Testis (tissue), 2 donors: ENCODE measurements at regions not wholly inside any gene's neighbourhood (a gene's known extent, or its start where the extent isn't known, plus 50 kb on each side); places are given as distances from the start of the nearest gene placed in this dataset.

Experiments
- DNase-seq: peaks from one replicate; pipeline ENCODE4 v3.0.0-alpha.2; 2019
- H3K27ac ChIP-seq, 2 donors: fragments of 200-600 bp; sonication (generic); one replicate each; pipeline ENCODE4 v1.5.1; 2019
- H3K27me3 ChIP-seq: fragments of 200-600 bp; sonication (generic); one replicate; pipeline ENCODE4 v1.5.1; 2019
- H3K36me3 ChIP-seq: fragments of 200-600 bp; sonication (generic); one replicate; pipeline ENCODE4 v1.5.1; 2017; ENCODE audit warnings: low read depth; ENCODE audit errors: missing control alignments
- H3K4me1 ChIP-seq: fragments of 200-600 bp; sonication (generic); one replicate; pipeline ENCODE4 v1.5.1; 2019
- H3K4me3 ChIP-seq, 2 donors: fragments of 200-600 bp; sonication (generic); one replicate each; pipeline ENCODE4 v1.5.1; 2017 to 2019
- H3K9me3 ChIP-seq: fragments of 200-600 bp; sonication (generic); one replicate; pipeline ENCODE4 v1.5.1; 2017
- POLR2A ChIP-seq: fragments of 450-650 bp; IDR thresholded peaks from one replicate; pipeline ENCODE4 v1.6.1; 2017; ENCODE audit warnings: antibody characterized with exemption, mild to moderate bottlenecking, moderate library complexity
- WGBS, 2 donors: methylation state at CpG; one replicate each; pipeline ENCODE4 v1.1.5; 2018; 5-methylcytosine and 5-hydroxymethylcytosine counted together
- intact Hi-C: fragments of 100-400 bp; cut with DNase I; formaldehyde crosslinking; loops from one replicate; pipeline ENCODE4 v1.15.1; 2023; ENCODE audit warnings: low total_unique reads
- TF ChIP-seq, protein P1 (sequence below), 3 experiments: fragments of 450-650 bp in 2 of 3; fragments of 200-600 bp in 1 of 3; sonication (generic) in 1 of 3; IDR thresholded peaks; one replicate each; pipeline ENCODE4 v1.5.1; 2016 to 2019; ENCODE audit warnings: antibody characterized with exemption in 3 of 3, mild to moderate bottlenecking in 2 of 3, moderate library complexity in 1 of 3

DNA sequence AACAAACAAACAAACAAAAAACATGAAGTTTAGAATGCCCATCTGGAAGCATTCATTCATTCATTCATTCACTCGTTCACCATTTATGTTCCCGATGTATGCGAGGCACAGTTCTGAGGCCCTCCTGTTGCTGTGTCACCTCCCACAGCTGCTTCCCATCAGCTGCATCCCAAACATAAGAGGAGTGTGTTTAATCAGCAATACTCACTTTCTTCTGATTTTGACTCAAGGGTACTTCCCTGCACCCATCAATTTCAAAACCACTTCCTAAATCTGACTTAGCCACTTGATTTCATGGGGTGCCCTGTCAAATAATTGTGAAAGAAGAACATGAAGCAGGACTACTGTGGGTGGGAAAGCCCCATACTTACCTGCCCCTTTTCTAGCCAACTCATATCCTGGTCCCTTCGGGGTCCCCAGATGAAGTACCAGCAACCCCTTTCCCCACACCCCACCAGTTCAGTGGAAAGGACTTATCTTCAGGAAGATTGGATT is 128.0 kb upstream of the IL12B start:
- no peak for DNase-seq
- no peak for TF ChIP-seq POLR2A
- TF ChIP-seq, protein P1, sequence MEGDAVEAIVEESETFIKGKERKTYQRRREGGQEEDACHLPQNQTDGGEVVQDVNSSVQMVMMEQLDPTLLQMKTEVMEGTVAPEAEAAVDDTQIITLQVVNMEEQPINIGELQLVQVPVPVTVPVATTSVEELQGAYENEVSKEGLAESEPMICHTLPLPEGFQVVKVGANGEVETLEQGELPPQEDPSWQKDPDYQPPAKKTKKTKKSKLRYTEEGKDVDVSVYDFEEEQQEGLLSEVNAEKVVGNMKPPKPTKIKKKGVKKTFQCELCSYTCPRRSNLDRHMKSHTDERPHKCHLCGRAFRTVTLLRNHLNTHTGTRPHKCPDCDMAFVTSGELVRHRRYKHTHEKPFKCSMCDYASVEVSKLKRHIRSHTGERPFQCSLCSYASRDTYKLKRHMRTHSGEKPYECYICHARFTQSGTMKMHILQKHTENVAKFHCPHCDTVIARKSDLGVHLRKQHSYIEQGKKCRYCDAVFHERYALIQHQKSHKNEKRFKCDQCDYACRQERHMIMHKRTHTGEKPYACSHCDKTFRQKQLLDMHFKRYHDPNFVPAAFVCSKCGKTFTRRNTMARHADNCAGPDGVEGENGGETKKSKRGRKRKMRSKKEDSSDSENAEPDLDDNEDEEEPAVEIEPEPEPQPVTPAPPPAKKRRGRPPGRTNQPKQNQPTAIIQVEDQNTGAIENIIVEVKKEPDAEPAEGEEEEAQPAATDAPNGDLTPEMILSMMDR (IDR thresholded peaks at IDR 0.05): no peak
- Histone ChIP-seq H3K9me3 (no peaks in the 10 kb centered on the region), H3K36me3 (no peaks in the 10 kb centered on the region), H3K27ac (no peak overlapping the region), H3K4me3 (no peak overlapping the region), H3K4me1 (no peaks in the 10 kb centered on the region), H3K27me3 (no peaks in the 10 kb centered on the region)
- WGBS, 2 donors: 89 to 91% methylated on average over 4 of the region's 4 CpGs
- intact Hi-C loops: no loop called here

DNA sequence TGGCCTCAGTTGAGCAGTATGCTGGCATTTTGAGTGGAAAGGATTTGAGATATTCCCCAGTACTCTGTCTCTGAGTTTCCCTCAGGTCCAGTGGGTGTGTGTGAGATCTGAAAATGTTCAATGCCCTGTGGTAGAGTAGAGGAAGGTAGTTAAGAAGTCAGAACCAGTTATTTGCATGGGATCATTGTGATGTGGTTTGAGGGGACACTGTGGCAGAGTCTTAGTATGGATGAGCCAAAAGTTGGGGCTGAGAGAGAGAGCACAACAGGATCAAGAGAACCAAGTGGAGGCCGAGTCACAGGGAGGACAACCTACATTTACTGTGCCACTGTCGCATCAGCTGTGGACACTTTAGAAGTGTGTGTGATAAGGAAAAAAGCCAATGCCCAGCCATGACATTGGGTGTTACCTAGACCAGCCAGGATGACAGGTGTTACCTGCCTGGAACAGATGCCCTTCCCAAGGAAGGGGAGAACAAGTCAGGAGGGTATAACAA is 128.9 kb upstream of the IL12B start:
- Histone ChIP-seq H3K4me1 (no peaks in the 10 kb centered on the region), H3K4me3 (no peak overlapping the region), H3K36me3 (no peaks in the 10 kb centered on the region), H3K9me3 (no peaks in the 10 kb centered on the region), H3K27me3 (no peaks in the 10 kb centered on the region), H3K27ac (no peak overlapping the region)
- 88 to 94% methylated on average over 2 of the region's 2 CpGs for WGBS, 2 donors
- intact Hi-C loops: no loop called here
- TF ChIP-seq, protein P1 (IDR thresholded peaks at IDR 0.05): no peak
- no peak for TF ChIP-seq POLR2A
- no peak for DNase-seq

DNA sequence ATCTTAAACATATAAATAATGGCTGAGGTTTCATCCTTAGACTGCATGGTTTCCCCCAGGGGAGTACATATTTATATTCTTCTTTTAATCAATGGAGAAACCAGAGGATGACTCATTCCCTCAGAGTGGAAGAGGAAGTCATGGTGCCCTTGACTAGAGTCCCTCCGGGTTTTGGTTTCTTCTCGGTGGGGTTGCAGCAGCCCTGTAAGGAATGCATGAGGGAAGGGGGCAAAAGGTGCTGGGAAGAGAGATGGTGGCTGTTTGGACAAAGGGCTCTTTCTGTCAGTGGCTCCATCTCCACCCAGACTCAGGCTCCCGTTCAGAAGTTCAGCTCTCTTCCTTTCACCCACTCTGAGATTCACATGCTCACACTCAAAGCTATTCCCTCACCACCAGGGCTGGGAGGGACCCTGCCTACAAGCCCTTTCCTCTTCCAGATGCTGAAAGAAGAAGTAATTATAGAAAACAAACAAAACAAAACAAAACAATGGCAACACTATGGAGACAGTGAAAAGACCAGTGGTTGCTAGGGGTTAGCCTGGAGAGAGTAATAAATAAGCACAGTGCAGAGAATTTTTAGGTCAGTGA is 129.8 kb upstream of the IL12B start:
- no peak overlapping the region for H3K4me3 ChIP-seq
- H3K27ac ChIP-seq: no peak overlapping the region
- H3K4me1 ChIP-seq: no peaks in the 10 kb centered on the region
- no peak for DNase-seq
- H3K36me3 ChIP-seq: no peaks in the 10 kb centered on the region
- H3K27me3 ChIP-seq: no peaks in the 10 kb centered on the region
- H3K9me3 ChIP-seq: no peaks in the 10 kb centered on the region
- intact Hi-C loops: no loop called here
- TF ChIP-seq, protein P1 (IDR thresholded peaks at IDR 0.05): no peak
- no peak for TF ChIP-seq POLR2A
- 67 to 83% methylated on average over 3 of the region's 3 CpGs for WGBS, 2 donors

DNA sequence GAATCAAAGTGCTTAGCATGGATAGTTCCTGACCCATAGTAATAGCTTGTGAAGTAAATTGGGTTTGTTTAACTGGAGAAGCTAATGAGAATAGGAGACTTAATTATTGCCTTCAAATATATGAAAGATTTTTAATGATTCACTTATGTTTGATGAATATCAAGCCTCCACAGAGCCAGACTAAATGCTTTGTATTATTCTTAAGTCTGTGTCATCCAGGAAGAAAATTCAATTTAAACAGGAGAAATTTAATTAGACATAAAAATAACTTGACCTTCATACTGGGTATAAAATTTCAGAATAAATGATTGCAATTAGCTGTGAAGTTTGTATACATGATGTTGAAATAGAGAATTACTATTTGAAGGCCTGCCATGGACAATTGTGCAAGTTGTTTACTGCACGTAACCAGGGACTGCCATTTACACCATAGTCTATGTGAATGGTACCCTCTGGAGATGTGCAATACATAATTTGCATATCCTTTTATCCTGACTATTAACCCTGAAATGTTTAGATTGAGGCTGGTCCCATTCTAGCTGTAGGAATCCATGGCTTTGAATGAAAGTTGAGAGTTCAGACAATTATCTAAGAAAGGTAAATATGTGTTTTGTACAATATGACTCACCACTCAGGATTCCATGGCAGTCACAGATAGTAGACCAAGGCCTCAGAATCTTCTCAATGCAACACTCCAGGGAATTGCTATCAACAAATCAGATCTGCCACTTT is 133.5 kb upstream of the IL12B start:
- no peak overlapping the region for H3K27ac ChIP-seq
- 87 to 88% methylated on average over 1 of the region's 1 CpG for WGBS, 2 donors
- H3K27me3 ChIP-seq: no peaks in the 10 kb centered on the region
- TF ChIP-seq, protein P1 (IDR thresholded peaks at IDR 0.05): no peak
- no peak for TF ChIP-seq POLR2A
- no peaks in the 10 kb centered on the region for H3K4me1 ChIP-seq
- no peak for DNase-seq
- H3K4me3 ChIP-seq: no peak overlapping the region
- H3K9me3 ChIP-seq: no peaks in the 10 kb centered on the region
- intact Hi-C loops: no loop called here
- H3K36me3 ChIP-seq: no peaks in the 10 kb centered on the region
